ENCODE measurements at regions not wholly inside any gene's neighbourhood (a gene's known extent, or its start where the extent isn't known, plus 50 kb on each side); places are given as distances from the start of the nearest gene placed in this dataset.
A peak's percentile ranks its signal among the peaks of the same experiment; 100 is the strongest.
"Not testable (repeated sequence)": the region's sequence is repeated elsewhere in the genome, so short reads cannot be mapped to it uniquely, and the experiment has no call there.

DNA sequence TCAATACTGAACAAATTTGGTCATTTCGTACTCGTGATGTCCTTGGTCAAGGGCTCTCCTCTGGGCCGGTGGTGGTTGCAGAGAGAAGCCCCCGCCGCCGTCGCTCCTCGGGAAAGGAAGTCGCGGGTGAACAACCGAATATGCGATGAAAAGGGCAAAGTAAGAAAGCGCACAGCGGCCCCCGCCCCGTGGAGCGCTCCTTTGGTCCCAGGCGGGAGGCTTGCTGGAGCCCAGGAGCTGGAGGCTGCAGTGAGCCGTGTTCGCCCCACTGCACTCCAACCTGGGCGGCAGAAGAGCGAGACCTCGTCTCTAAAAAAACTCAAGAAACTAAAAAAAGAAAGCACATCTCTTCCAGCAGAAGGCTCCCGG, 108.4 kb upstream of the LARP1 start:
- Histone ChIP-seq H3K9ac (ENCODE audit: low read depth in 1 of 3, low read length in 3 of 3) (peak overlapping the region in 2 of 3 donors; percentile 30 to 69), H3K36me3 (ENCODE audit: control insufficient read depth in 3 of 3, insufficient read depth in 3 of 3, low read length in 3 of 3) (no peaks in the 10 kb centered on the region), H3K9me3 (ENCODE audit: control insufficient read depth in 3 of 3, low read length in 3 of 3) (no peaks in the 10 kb centered on the region), H3K27me3 (ENCODE audit: control insufficient read depth in 3 of 3, insufficient read depth in 3 of 3, low read length in 3 of 3) (no peaks in the 10 kb centered on the region), H3K4me1 (ENCODE audit: control insufficient read depth in 3 of 3, insufficient read depth in 3 of 3, low read length in 3 of 3) (peaks cover 8 to 9% (median 9%) of the 10 kb centered on the region in 3 donors), H3K27ac (ENCODE audit: low read depth, low read length) (no peak overlapping the region), H3K4me3 (ENCODE audit: low read length in 3 of 3) (peak overlapping the region in 1 of 3 donors; percentile 53)

DNA sequence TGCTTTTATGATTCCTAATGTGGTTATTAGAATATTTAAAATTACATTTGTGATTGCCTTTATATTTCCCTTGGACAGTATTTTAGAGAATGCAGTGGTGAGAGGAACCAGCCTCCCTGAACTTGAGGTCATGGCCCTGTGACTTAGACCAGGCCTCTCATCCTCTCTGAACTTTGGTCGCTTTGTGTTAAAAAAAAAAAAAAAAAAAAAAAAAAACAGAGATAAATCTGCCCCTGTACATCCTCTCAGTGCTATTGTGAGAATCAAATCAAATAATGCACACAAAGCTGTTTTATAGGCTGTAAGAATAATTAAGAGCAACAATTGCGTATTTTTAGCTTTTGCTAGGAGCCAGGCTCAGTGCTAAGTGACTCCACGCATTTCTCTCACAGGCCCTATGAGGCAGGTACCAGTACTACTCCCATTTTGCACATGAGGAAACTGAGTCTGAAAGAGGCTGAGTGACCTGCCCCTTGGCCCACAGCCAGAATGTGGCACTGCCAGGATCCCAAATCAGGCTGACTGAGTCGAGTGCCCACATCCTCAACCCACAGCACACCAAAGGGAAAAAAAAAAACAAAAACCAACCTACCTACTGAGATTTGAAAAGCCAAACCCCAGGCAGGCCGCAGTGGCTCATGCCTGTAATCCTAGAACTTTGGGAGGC, 110.3 kb upstream of the LARP1 start:
- H3K27ac ChIP-seq (ENCODE audit: low read depth, low read length): no peak overlapping the region
- H3K27me3 ChIP-seq (ENCODE audit: control insufficient read depth in 3 of 3, insufficient read depth in 3 of 3, low read length in 3 of 3): no peaks in the 10 kb centered on the region
- no peaks in the 10 kb centered on the region for H3K36me3 ChIP-seq (ENCODE audit: control insufficient read depth in 3 of 3, insufficient read depth in 3 of 3, low read length in 3 of 3)
- no peaks in the 10 kb centered on the region for H3K9me3 ChIP-seq (ENCODE audit: control insufficient read depth in 3 of 3, low read length in 3 of 3)
- no peak overlapping the region for H3K9ac ChIP-seq (ENCODE audit: low read depth in 1 of 3, low read length in 3 of 3)
- H3K4me1 ChIP-seq (ENCODE audit: control insufficient read depth in 3 of 3, insufficient read depth in 3 of 3, low read length in 3 of 3): peaks cover 8 to 9% (median 9%) of the 10 kb centered on the region in 3 donors
- H3K4me3 ChIP-seq (ENCODE audit: low read length in 3 of 3): no peak overlapping the region

DNA sequence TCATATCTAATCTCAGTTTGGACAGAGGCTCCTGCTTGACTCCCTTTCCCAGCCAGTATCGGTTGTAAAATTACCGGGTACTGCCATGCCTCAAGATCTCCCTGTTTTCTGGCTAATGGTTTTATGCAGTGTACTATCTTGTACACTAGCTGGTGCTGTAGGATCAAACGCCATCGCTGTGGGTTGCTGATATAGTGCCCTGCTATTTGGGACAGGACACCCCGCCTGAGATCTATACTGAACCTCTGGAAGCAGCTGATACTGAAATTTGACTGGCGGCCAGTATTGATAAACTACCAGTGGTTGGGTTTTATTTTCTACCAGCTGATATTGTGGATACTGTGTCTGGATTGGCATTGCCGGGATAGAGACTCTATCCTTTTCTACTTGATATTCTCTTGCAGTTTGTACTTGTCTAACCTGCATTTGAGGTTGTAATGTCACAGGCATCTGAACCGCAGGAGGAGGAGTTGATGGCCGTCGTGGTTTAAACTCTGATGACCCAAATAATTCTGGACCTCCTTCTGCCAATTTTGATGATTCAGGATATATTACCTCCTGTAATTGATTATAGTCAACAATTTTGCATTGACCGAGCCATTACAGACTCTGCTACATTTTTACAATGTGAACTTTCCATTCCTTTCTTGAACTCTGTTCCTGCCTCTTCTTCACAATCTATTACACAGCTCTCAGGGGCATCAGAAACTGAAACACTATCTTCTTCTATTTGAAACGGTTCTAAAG, 112.5 kb upstream of the LARP1 start:
- H3K27ac ChIP-seq (ENCODE audit: low read depth, low read length): no peak overlapping the region
- H3K36me3 ChIP-seq (ENCODE audit: control insufficient read depth in 3 of 3, insufficient read depth in 3 of 3, low read length in 3 of 3): no peaks in the 10 kb centered on the region
- H3K4me1 ChIP-seq (ENCODE audit: control insufficient read depth in 3 of 3, insufficient read depth in 3 of 3, low read length in 3 of 3): peaks cover 6 to 7% (median 7%) of the 10 kb centered on the region in 3 donors
- no peak overlapping the region for H3K9ac ChIP-seq (ENCODE audit: low read depth in 1 of 3, low read length in 3 of 3)
- H3K27me3 ChIP-seq (ENCODE audit: control insufficient read depth in 3 of 3, insufficient read depth in 3 of 3, low read length in 3 of 3): no peaks in the 10 kb centered on the region
- H3K4me3 ChIP-seq (ENCODE audit: low read length in 3 of 3): no peak overlapping the region
- no peaks in the 10 kb centered on the region for H3K9me3 ChIP-seq (ENCODE audit: control insufficient read depth in 3 of 3, low read length in 3 of 3)

- not testable (repeated sequence) for H3K4me3 ChIP-seq (ENCODE audit: low read length in 3 of 3)
Observed at GRCh38 chr5:154640213-154640831, 114.9 kb upstream of the LARP1 start.

GRCh38 chr5:154636786-154637185, 118.4 kb upstream of the LARP1 start:
- H3K9me3 ChIP-seq (ENCODE audit: control insufficient read depth in 3 of 3, low read length in 3 of 3); H3K9ac ChIP-seq (ENCODE audit: low read depth in 1 of 3, low read length in 3 of 3); H3K27me3 ChIP-seq (ENCODE audit: control insufficient read depth in 3 of 3, insufficient read depth in 3 of 3, low read length in 3 of 3); H3K27ac ChIP-seq (ENCODE audit: low read depth, low read length); H3K4me3 ChIP-seq (ENCODE audit: low read length in 3 of 3); H3K36me3 ChIP-seq (ENCODE audit: control insufficient read depth in 3 of 3, insufficient read depth in 3 of 3, low read length in 3 of 3); H3K4me1 ChIP-seq (ENCODE audit: control insufficient read depth in 3 of 3, insufficient read depth in 3 of 3, low read length in 3 of 3): not testable (repeated sequence)

More at GRCh38 chr5:154640213-154640831, 114.9 kb upstream of the LARP1 start:
- H3K27ac ChIP-seq (ENCODE audit: low read depth, low read length); H3K4me1 ChIP-seq (ENCODE audit: control insufficient read depth in 3 of 3, insufficient read depth in 3 of 3, low read length in 3 of 3); H3K9ac ChIP-seq (ENCODE audit: low read depth in 1 of 3, low read length in 3 of 3); H3K27me3 ChIP-seq (ENCODE audit: control insufficient read depth in 3 of 3, insufficient read depth in 3 of 3, low read length in 3 of 3); H3K9me3 ChIP-seq (ENCODE audit: control insufficient read depth in 3 of 3, low read length in 3 of 3); H3K36me3 ChIP-seq (ENCODE audit: control insufficient read depth in 3 of 3, insufficient read depth in 3 of 3, low read length in 3 of 3): not testable (repeated sequence)

DNA sequence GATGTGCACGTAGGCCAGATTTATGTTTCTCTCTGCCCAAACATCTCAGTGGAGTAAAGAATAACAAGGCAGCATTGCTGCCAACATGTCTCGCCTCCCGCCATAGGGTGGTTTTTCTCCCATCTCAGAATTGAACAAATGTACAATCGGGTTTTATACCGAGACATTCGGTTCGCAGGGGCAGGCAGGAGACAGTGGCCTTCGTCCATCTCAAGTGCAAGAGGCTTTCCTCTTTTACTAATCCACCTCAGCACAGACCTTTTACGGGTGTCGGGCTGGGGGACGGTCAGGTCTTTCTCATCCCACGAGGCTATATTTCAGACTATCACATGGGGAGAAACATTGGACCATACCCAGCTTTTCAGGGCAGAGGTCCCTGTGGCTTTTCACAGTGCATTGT, 118.9 kb upstream of the LARP1 start:
- H3K27me3 ChIP-seq (ENCODE audit: control insufficient read depth in 3 of 3, insufficient read depth in 3 of 3, low read length in 3 of 3); H3K27ac ChIP-seq (ENCODE audit: low read depth, low read length); H3K9ac ChIP-seq (ENCODE audit: low read depth in 1 of 3, low read length in 3 of 3); H3K9me3 ChIP-seq (ENCODE audit: control insufficient read depth in 3 of 3, low read length in 3 of 3); H3K4me1 ChIP-seq (ENCODE audit: control insufficient read depth in 3 of 3, insufficient read depth in 3 of 3, low read length in 3 of 3); H3K4me3 ChIP-seq (ENCODE audit: low read length in 3 of 3); H3K36me3 ChIP-seq (ENCODE audit: control insufficient read depth in 3 of 3, insufficient read depth in 3 of 3, low read length in 3 of 3): not testable (repeated sequence)

DNA sequence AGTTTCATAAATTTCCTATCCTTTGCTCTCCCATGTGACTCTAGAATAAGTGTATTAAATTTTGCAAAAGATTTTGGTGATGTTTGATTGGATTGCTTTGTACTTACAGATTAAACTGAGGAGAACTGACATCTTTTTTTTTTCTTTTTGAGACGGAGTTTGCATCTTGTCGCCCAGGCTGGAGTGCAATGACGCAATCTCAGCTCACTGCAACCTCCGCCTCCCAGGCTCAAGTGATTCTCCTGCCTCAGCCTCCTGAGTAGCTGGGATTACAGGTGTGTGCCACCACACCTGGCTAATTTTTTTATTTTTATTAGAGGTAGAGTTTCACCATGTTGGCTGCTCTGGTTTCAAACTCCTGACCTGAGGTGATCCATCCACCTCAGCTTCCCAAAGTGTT, 121.4 kb upstream of the LARP1 start:
- not testable (repeated sequence) for H3K4me1 ChIP-seq (ENCODE audit: control insufficient read depth in 3 of 3, insufficient read depth in 3 of 3, low read length in 3 of 3); H3K9me3 ChIP-seq (ENCODE audit: control insufficient read depth in 3 of 3, low read length in 3 of 3); H3K27me3 ChIP-seq (ENCODE audit: control insufficient read depth in 3 of 3, insufficient read depth in 3 of 3, low read length in 3 of 3); H3K36me3 ChIP-seq (ENCODE audit: control insufficient read depth in 3 of 3, insufficient read depth in 3 of 3, low read length in 3 of 3); H3K4me3 ChIP-seq (ENCODE audit: low read length in 3 of 3); H3K27ac ChIP-seq (ENCODE audit: low read depth, low read length); H3K9ac ChIP-seq (ENCODE audit: low read depth in 1 of 3, low read length in 3 of 3)

DNA sequence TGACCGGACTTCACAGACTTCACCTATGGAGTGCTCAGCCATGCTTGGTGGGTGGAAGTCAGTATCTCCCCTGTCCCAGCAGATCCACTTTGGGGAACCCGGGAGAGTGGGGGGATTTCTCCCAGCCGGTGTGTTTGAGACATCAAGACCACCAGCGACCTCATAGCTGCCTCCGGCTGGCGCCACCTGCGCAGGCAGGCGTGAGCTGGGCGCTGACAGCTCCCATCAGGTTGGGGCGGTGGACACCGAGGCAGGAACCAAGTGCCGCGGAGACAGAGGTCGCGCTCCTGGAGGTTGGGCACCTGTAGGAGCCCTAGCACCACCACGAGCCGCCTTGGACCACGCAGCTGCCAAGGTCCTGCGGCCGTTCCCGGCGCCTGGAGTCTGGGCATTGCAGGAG, 124.0 kb upstream of the LARP1 start:
- no peaks in the 10 kb centered on the region for H3K9me3 ChIP-seq (ENCODE audit: control insufficient read depth in 3 of 3, low read length in 3 of 3)
- H3K9ac ChIP-seq (ENCODE audit: low read depth in 1 of 3, low read length in 3 of 3): no peak overlapping the region
- H3K4me3 ChIP-seq (ENCODE audit: low read length in 3 of 3): no peak overlapping the region
- no peaks in the 10 kb centered on the region for H3K27me3 ChIP-seq (ENCODE audit: control insufficient read depth in 3 of 3, insufficient read depth in 3 of 3, low read length in 3 of 3)
- no peak overlapping the region for H3K27ac ChIP-seq (ENCODE audit: low read depth, low read length)
- no peaks in the 10 kb centered on the region for H3K36me3 ChIP-seq (ENCODE audit: control insufficient read depth in 3 of 3, insufficient read depth in 3 of 3, low read length in 3 of 3)
- no peaks in the 10 kb centered on the region for H3K4me1 ChIP-seq (ENCODE audit: control insufficient read depth in 3 of 3, insufficient read depth in 3 of 3, low read length in 3 of 3)

DNA sequence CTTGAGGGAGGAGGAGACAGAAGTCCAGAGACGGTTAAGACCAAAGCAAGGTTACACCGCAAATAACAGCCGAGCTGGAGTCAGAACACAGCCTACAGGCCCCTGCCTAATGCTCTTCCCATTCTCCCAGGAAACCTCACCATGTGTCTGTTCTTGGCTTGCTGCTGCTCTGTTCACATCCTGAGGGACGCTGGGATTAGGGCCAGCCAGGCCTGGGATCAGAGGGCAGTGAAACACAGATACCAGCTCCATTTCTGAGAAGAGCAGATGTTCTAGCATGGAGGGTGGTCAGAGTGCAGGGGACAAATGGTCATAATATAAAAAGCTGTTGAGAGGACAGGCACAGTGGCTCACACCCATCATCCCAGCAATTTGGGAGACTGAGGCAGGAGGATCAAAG, 124.8 kb upstream of the LARP1 start:
- H3K4me3 ChIP-seq (ENCODE audit: low read length in 3 of 3): no peak overlapping the region
- no peak overlapping the region for H3K9ac ChIP-seq (ENCODE audit: low read depth in 1 of 3, low read length in 3 of 3)
- no peaks in the 10 kb centered on the region for H3K27me3 ChIP-seq (ENCODE audit: control insufficient read depth in 3 of 3, insufficient read depth in 3 of 3, low read length in 3 of 3)
- no peaks in the 10 kb centered on the region for H3K36me3 ChIP-seq (ENCODE audit: control insufficient read depth in 3 of 3, insufficient read depth in 3 of 3, low read length in 3 of 3)
- H3K27ac ChIP-seq (ENCODE audit: low read depth, low read length): no peak overlapping the region
- no peaks in the 10 kb centered on the region for H3K4me1 ChIP-seq (ENCODE audit: control insufficient read depth in 3 of 3, insufficient read depth in 3 of 3, low read length in 3 of 3)
- no peaks in the 10 kb centered on the region for H3K9me3 ChIP-seq (ENCODE audit: control insufficient read depth in 3 of 3, low read length in 3 of 3)

- Histone ChIP-seq H3K27ac (ENCODE audit: low read depth, low read length) (no peak overlapping the region), H3K9ac (ENCODE audit: low read depth in 1 of 3, low read length in 3 of 3) (no peak overlapping the region), H3K4me1 (ENCODE audit: control insufficient read depth in 3 of 3, insufficient read depth in 3 of 3, low read length in 3 of 3) (no peaks in the 10 kb centered on the region), H3K4me3 (ENCODE audit: low read length in 3 of 3) (no peak overlapping the region), H3K27me3 (ENCODE audit: control insufficient read depth in 3 of 3, insufficient read depth in 3 of 3, low read length in 3 of 3) (no peaks in the 10 kb centered on the region), H3K9me3 (ENCODE audit: control insufficient read depth in 3 of 3, low read length in 3 of 3) (no peaks in the 10 kb centered on the region), H3K36me3 (ENCODE audit: control insufficient read depth in 3 of 3, insufficient read depth in 3 of 3, low read length in 3 of 3) (no peaks in the 10 kb centered on the region)
Observed at GRCh38 chr5:154628685-154629084, 126.5 kb upstream of the LARP1 start.
